Pancreas (tissue), 10 donors: ENCODE measurements at regions not wholly inside any gene's neighbourhood (a gene's known extent, or its start where the extent isn't known, plus 50 kb on each side); places are given as distances from the start of the nearest gene placed in this dataset.
A peak's percentile ranks its signal among the peaks of the same experiment; 100 is the strongest.

ENCODE experiments used
- ATAC-seq, 4 donors: fragments of 200-7000 bp; cut with Tn5 transposase; one replicate each; pipeline versions ENCODE4 v1.8.0 to v1.9.1; 2020; ENCODE audit warnings: mild to moderate bottlenecking in 4 of 4, moderate library complexity in 4 of 4
- DNase-seq, 6 donors: peaks; one replicate each; pipeline ENCODE4 v3.0.0-alpha.2; 2020
- FAIRE-seq: peaks from 2 replicates; lab custom pipeline; 2012; peaks lifted over from hg19 to GRCh38; lab: Jason Lieb, UNC
- H3K27ac ChIP-seq, 4 donors: fragments of 200-600 bp; sonication (generic); 1 replicate in 3 of 4; 2 replicates in 1 of 4; pipeline versions ENCODE4 v1.5.0 to v1.8.0; 2020
- H3K27me3 ChIP-seq, 4 donors: fragments of 200-600 bp; one replicate each; pipeline ENCODE4 v1.8.0; 2021
- H3K36me3 ChIP-seq, 3 donors: fragments of 200-600 bp; sonication (generic) in 1 of 3; one replicate each; pipeline versions ENCODE4 v1.5.0 to v1.8.0; 2020 to 2021
- H3K4me1 ChIP-seq, 3 donors: fragments of 200-600 bp; one replicate each; pipeline ENCODE4 v1.8.0; 2021
- H3K4me3 ChIP-seq, 4 donors: fragments of 200-600 bp; sonication (generic) in 2 of 4; one replicate each; pipeline versions ENCODE4 v1.5.0 to v1.8.0; 2020 to 2021
- H3K9me3 ChIP-seq, 4 donors: fragments of 200-600 bp; one replicate each; pipeline ENCODE4 v1.8.0; 2021
- WGBS, 2 donors: extraction: QIAGEN DNeasy Blood & Tissue Kit; methylation state at CpG; one replicate each; pipeline ENCODE4 v1.1.7; 2013; 5-methylcytosine and 5-hydroxymethylcytosine counted together
- intact Hi-C, 3 donors: fragments of 100-400 bp; cut with DNase I; formaldehyde crosslinking; loops; one replicate each; pipeline versions ENCODE4 v1.11.1 to v1.14.2; 2022
- TF ChIP-seq, protein P1 (sequence below), 4 donors: fragments of 200-600 bp; sonication (generic) in 3 of 4; IDR thresholded peaks; one replicate each; pipeline versions ENCODE4 v1.5.0 to v1.8.0; 2021; ENCODE audit warnings: antibody characterized with exemption in 4 of 4
- donor health status: healthy with polysubstance abuse.
- donor health status: DM: no; HTN: no; CAD: no; lungs with moderate emphysema.
- donor health status: DM: no; HTN: no; CAD: no.
- donor health status: control.
- donor health status: control.
- donor health status: Bipolar disorder and iron deficiency.
- donor health status: DM: yes; HTN: yes; CAD: no.
- donor health status: DM: no; HTN: no; CAD: no.
- donor health status: DM: no; HTN: no; CAD: no.
- donor health status: DM: yes; HTN: yes; CAD: no.

DNA sequence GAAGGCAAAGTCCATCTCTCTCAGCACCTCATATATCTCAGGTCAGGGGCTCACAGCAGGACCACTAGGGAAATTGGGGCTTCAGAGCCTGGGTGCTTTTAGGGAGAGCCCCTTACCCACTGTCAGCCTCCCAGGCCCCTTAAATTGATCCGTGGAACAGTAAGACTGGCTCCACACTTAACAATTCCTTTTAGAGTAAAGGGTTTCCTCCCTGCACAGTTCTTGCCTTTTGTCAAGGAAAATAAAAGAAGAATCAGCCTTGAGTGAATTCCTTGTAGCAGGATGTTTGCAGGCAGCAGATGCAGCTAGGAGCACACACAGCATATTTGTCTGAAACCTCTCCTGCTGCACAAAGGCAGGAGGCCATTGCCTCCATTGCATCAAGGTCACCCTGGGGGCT is 184.9 kb downstream of the SEC16B start:
- 71 to 76% methylated on average over 1 of the region's 1 CpG for WGBS, 2 donors
- Histone ChIP-seq H3K9me3 (no peaks in the 10 kb centered on the region), H3K36me3 (no peaks in the 10 kb centered on the region), H3K27me3 (no peaks in the 10 kb centered on the region), H3K4me1 (no peaks in the 10 kb centered on the region), H3K4me3 (no peak overlapping the region), H3K27ac (no peak overlapping the region)
- DNase-seq (no peak), FAIRE-seq (no peak), ATAC-seq (no peak)
- TF ChIP-seq, protein P1, sequence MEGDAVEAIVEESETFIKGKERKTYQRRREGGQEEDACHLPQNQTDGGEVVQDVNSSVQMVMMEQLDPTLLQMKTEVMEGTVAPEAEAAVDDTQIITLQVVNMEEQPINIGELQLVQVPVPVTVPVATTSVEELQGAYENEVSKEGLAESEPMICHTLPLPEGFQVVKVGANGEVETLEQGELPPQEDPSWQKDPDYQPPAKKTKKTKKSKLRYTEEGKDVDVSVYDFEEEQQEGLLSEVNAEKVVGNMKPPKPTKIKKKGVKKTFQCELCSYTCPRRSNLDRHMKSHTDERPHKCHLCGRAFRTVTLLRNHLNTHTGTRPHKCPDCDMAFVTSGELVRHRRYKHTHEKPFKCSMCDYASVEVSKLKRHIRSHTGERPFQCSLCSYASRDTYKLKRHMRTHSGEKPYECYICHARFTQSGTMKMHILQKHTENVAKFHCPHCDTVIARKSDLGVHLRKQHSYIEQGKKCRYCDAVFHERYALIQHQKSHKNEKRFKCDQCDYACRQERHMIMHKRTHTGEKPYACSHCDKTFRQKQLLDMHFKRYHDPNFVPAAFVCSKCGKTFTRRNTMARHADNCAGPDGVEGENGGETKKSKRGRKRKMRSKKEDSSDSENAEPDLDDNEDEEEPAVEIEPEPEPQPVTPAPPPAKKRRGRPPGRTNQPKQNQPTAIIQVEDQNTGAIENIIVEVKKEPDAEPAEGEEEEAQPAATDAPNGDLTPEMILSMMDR (IDR thresholded peaks at IDR 0.05) = no peak
- intact Hi-C loops = no loop called here

DNA sequence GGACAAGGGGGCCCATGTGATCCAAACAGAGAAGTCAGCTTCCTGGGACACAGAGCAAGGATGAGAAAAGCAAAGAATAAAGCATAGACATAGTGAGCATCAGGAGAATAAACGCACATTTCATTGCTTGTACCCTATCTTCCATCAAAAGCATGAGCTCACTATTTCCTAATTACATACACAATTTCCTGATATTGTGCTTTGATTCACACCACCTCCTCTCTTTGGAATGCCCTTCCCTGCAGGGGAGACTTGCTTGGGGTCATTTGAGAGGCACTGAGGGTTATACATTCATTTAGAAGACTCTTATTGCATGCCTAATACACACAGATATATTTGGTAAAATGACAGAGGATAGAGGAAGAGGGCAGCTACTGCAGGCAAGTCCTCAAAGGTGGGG is 185.4 kb downstream of the SEC16B start:
- FAIRE-seq = no peak
- ATAC-seq = no peak
- H3K9me3 ChIP-seq = no peaks in the 10 kb centered on the region
- H3K27me3 ChIP-seq = no peaks in the 10 kb centered on the region
- H3K4me1 ChIP-seq = no peaks in the 10 kb centered on the region
- intact Hi-C loops = no loop called here
- no peak overlapping the region for H3K4me3 ChIP-seq
- no peaks in the 10 kb centered on the region for H3K36me3 ChIP-seq
- DNase-seq = no peak
- 81 to 94% methylated on average over 1 of the region's 1 CpG for WGBS, 2 donors
- H3K27ac ChIP-seq = no peak overlapping the region
- TF ChIP-seq, protein P1 (IDR thresholded peaks at IDR 0.05) = no peak

DNA sequence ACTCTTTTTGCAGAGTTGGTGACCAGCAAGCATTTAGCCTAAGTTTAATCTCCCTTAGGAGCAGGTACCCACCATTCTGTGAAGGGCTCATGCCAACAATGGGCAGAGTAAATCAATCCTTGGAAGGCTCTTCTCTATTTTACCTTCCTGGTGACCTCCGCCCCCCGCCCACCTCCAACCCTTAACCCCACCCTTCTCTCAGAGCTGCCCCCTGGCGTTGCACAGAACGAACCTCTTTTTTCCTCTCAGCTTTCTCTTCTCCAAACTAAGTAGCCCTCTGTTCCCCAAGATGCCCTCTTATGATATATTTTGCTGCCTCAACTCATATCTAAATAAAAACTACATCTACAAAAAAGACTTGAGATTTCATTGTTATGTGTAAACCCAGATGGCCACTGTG is 186.8 kb downstream of the SEC16B start:
- no peak for ATAC-seq
- FAIRE-seq = no peak

DNA sequence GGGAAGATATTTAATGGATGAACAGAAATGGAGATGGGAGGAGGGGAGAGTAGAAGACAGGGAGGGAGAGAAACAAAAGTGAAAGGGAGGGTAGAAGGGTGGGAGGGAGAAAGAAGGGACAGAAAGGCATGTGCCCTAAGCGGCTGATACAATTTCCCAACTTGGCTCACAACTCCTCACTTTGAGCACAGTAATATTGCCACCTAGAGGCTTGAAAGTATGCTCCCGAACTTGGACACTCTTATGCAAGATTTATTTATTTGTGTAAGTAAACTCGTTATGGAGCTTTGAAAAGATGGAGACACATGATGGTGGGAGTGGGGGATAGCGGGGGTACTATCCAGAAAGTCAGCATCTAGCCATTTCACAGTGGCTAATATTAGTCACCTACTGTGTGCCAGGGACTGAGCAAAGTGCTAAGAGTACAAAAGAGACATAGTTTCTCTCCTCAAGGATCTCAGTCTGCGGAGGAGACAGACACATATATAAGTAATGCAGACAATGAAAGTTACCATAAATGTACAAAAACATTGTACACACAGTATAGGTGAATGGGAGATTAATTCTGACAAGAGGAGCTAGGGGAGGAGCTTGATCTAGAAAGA is 189.7 kb downstream of the SEC16B start:
- Histone ChIP-seq H3K36me3 (no peaks in the 10 kb centered on the region), H3K27me3 (no peaks in the 10 kb centered on the region), H3K27ac (no peak overlapping the region), H3K4me1 (no peaks in the 10 kb centered on the region), H3K9me3 (no peaks in the 10 kb centered on the region), H3K4me3 (no peak overlapping the region)
- no peak for FAIRE-seq
- intact Hi-C loops = no loop called here
- peak; percentile 63 to 89 (median 83) for ATAC-seq
- TF ChIP-seq, protein P1 (IDR thresholded peaks at IDR 0.05) = peak; percentile 12 to 36 (median 21)
- DNase-seq = peak in 1 of 6 donors; percentile 16
- 24% methylated on average over 5 of the region's 5 CpGs for WGBS, 2 donors

More for the DNA sequence above, 186.8 kb downstream of the SEC16B start:
- no peaks in the 10 kb centered on the region for H3K4me1 ChIP-seq
- H3K4me3 ChIP-seq = no peak overlapping the region
- no peak overlapping the region for H3K27ac ChIP-seq
- intact Hi-C loops = no loop called here
- TF ChIP-seq, protein P1 (IDR thresholded peaks at IDR 0.05) = no peak
- 69% methylated on average over 4 of the region's 4 CpGs for WGBS, 2 donors
- H3K27me3 ChIP-seq = no peaks in the 10 kb centered on the region
- H3K9me3 ChIP-seq = no peaks in the 10 kb centered on the region
- H3K36me3 ChIP-seq = no peaks in the 10 kb centered on the region
- DNase-seq = no peak

DNA sequence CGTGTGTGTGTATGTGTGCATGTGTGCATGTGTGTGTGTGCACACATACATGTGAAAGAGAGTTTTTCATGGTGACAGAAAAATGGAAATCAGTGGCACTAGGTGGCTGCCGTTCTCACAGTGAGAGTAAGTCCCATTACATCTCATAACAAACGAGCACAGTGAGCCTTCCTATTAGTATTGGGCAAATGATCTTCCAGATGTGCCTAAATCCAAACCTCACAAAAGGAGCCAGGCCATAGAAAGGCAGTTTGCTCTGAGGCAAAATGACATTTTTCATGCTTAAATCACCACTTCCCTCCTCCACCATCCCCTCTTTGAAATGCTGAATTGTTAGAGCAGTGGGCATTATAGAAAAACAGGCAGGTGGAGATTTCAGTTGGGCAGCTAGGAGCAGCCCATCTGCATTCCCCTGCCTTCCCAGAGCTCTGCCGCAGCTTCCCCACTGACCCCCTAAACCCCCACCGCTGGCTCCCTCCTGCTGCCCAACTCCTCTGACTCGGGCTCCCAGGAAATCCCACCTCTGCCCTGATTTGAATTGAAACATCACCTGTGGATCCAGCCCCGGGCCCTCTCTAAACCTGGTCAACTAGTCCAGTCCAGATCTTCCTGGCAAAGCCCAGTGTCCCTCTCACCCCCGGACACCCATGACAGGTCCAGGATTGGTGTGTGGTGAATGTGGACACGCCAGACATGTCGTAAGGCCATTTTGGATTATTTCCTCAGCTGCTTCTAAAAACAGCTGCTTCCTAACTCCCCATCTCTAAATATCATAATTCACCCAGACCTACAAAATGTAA is 190.5 kb downstream of the SEC16B start:
- intact Hi-C loops = no loop called here
- Histone ChIP-seq H3K27ac (no peak overlapping the region), H3K4me1 (no peaks in the 10 kb centered on the region), H3K4me3 (no peak overlapping the region), H3K27me3 (no peaks in the 10 kb centered on the region), H3K9me3 (no peaks in the 10 kb centered on the region), H3K36me3 (no peaks in the 10 kb centered on the region)
- no peak for ATAC-seq
- TF ChIP-seq, protein P1 (IDR thresholded peaks at IDR 0.05) = no peak
- WGBS, 2 donors = 69 to 75% methylated on average over 10 of the region's 10 CpGs
- FAIRE-seq = no peak
- DNase-seq = no peak
